22Rv1 (cell line): ENCODE measurements at regions not wholly inside any gene's neighbourhood (a gene's known extent, or its start where the extent isn't known, plus 50 kb on each side); places are given as distances from the start of the nearest gene placed in this dataset.

Experiments used
- ZFX ChIP-seq: fragments of 450-650 bp; IDR thresholded peaks from 2 replicates; pipeline ENCODE4 v1.6.1; 2017; ENCODE audit warnings: antibody characterized with exemption, borderline replicate concordance
- TF ChIP-seq, protein P1 (sequence below): fragments of 450-650 bp; IDR thresholded peaks from 2 replicates; pipeline ENCODE4 v1.5.1; 2017; ENCODE audit warnings: mild to moderate bottlenecking

DNA sequence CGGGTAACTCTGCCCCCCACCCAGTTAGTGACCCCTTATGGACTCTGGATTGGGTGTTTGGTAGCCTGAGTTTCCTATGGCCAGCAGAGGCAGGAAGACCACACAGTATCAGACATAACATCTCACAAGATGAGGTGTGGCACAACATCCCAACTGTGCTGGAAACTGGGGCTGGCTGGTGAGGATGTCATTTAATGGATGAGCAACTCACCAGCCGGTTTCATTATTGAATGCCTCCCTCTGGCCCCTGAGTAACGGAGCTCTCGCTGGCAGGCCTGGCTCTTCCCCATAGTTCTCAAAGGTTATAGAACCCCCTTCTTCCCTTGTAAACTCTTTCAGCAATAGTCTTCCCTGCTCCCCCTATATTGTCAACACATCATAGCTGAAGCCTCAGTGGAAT lies 195.0 kb downstream of the BCL11A start:
- TF ChIP-seq, protein P1, sequence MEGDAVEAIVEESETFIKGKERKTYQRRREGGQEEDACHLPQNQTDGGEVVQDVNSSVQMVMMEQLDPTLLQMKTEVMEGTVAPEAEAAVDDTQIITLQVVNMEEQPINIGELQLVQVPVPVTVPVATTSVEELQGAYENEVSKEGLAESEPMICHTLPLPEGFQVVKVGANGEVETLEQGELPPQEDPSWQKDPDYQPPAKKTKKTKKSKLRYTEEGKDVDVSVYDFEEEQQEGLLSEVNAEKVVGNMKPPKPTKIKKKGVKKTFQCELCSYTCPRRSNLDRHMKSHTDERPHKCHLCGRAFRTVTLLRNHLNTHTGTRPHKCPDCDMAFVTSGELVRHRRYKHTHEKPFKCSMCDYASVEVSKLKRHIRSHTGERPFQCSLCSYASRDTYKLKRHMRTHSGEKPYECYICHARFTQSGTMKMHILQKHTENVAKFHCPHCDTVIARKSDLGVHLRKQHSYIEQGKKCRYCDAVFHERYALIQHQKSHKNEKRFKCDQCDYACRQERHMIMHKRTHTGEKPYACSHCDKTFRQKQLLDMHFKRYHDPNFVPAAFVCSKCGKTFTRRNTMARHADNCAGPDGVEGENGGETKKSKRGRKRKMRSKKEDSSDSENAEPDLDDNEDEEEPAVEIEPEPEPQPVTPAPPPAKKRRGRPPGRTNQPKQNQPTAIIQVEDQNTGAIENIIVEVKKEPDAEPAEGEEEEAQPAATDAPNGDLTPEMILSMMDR, result no peak
- TF ChIP-seq ZFX, result no peak
